ENCODE measurements at regions not wholly inside any gene's neighbourhood (a gene's known extent, or its start where the extent isn't known, plus 50 kb on each side); places are given as distances from the start of the nearest gene placed in this dataset.

- peak overlapping the region in 1 of 3 experiments; percentile 49; a peak in 2 of 7 replicates for H3K27ac Mint-ChIP-seq
- Histone ChIP-seq H4K91ac (ENCODE audit: insufficient read length, low read depth, low read length) (no peak overlapping the region), H2BK12ac (ENCODE audit: insufficient read length, low read depth, low read length) (no peak overlapping the region), H3K79me1 (ENCODE audit: insufficient read depth, low read depth, low read length, poor library complexity, severe bottlenecking) (no peaks in the 10 kb centered on the region), H4K5ac (ENCODE audit: insufficient read length, low read depth, low read length) (no peak overlapping the region), H3K18ac (ENCODE audit: insufficient read length, low read depth, low read length) (no peak overlapping the region), H4K8ac (replicated peaks; ENCODE audit: insufficient read length, low read depth, low read length) (no peak overlapping the region), H2AFZ (ENCODE audit: low read length) (no peak overlapping the region), H4K20me1 (ENCODE audit: control insufficient read depth, insufficient read depth, insufficient read length) (no peaks in the 10 kb centered on the region), H2BK20ac (ENCODE audit: low read depth, low read length, poor library complexity, severe bottlenecking) (no peak overlapping the region), H3K4ac (ENCODE audit: low read depth, low read length) (no peak overlapping the region), H3K14ac (ENCODE audit: insufficient read depth, low read length) (no peak overlapping the region), H3K4me1 (ENCODE audit: insufficient read depth, low read length) (no peaks in the 10 kb centered on the region), H3K56ac (ENCODE audit: insufficient read length, low read depth, low read length) (no peak overlapping the region), H2BK5ac (ENCODE audit: insufficient read length, low read length) (no peak overlapping the region), H3T11ph (ENCODE audit: low read length) (no peak overlapping the region), H3K9ac (ENCODE audit: extremely low read depth, insufficient read length, low read length) (no peak overlapping the region), H2AK5ac (ENCODE audit: insufficient read length, low read length) (no peak overlapping the region), H3K23ac (ENCODE audit: insufficient read length, low read depth, low read length) (no peak overlapping the region), H3K23me2 (ENCODE audit: insufficient read length, low read depth, low read length, poor library complexity, severe bottlenecking) (no peaks in the 10 kb centered on the region), H3K27me3 (ENCODE audit: insufficient read depth, low read length) (no peaks in the 10 kb centered on the region), H3K4me2 (ENCODE audit: insufficient read depth, insufficient read length, low read length) (no peak overlapping the region), H3K9me3 (ENCODE audit: control insufficient read depth, low read depth, low read length) (no peaks in the 10 kb centered on the region), H2BK120ac (ENCODE audit: low read depth, low read length, poor library complexity, severe bottlenecking) (no peak overlapping the region), H2BK15ac (ENCODE audit: low read depth, low read length) (no peak overlapping the region), H3K27ac (ENCODE audit: insufficient read length, low read depth, low read length) (no peak overlapping the region), H3K79me2 (ENCODE audit: insufficient read depth, low read length) (no peaks in the 10 kb centered on the region)
- DNase-seq: no peak
- no peaks in the 10 kb centered on the region for H3K36me3 Mint-ChIP-seq (ENCODE audit: insufficient read depth in 1 of 3, low read depth in 3 of 3)
- TF ChIP-seq CTCF (conservative IDR thresholded peaks at IDR 0.05): no peak
- H3K4me1 Mint-ChIP-seq: peaks cover under 1% of the 10 kb centered on the region in 2 experiments; a peak in 2 of 4 replicates
- peaks cover 9% of the 10 kb centered on the region for H3K27me3 Mint-ChIP-seq (ENCODE audit: low read depth)
- WGBS (ENCODE audit: extremely low coverage, insufficient read length, low lambda C conversion rate): no CpG with 5 or more reads among the region's 16 CpGs
- H3K4me3 Mint-ChIP-seq: no peak overlapping the region
- H3K9me3 Mint-ChIP-seq: no peaks in the 10 kb centered on the region; a peak in 1 of 5 replicates
These were observed 142.8 kb downstream of the SCARB1 start for GRCh38 chr12:124720681-124721500.

All from H9 (cell line).